Islet of Langerhans (tissue), 1 donor: ENCODE measurements at regions not wholly inside any gene's neighbourhood (a gene's known extent, or its start where the extent isn't known, plus 50 kb on each side); places are given as distances from the start of the nearest gene placed in this dataset.

Source experiments
- FAIRE-seq: peaks from one replicate; lab custom pipeline; 2011; peaks lifted over from hg19 to GRCh38; lab: Jason Lieb, UNC

GRCh38 chr3:106711650-106712049, 665.6 kb upstream of the CCDC54 start:
- FAIRE-seq: no peak

GRCh38 chr3:106714400-106714799, 662.8 kb upstream of the CCDC54 start:
- no peak for FAIRE-seq

- no peak for FAIRE-seq
Observed at GRCh38 chr3:106715286-106715685, 662.0 kb upstream of the CCDC54 start.

- FAIRE-seq: no peak
Observed at GRCh38 chr3:106717178-106717780, 660.0 kb upstream of the CCDC54 start.

GRCh38 chr3:106719077-106719476, 658.2 kb upstream of the CCDC54 start:
- no peak for FAIRE-seq

- FAIRE-seq: no peak
Observed at GRCh38 chr3:106719583-106719982, 657.7 kb upstream of the CCDC54 start.

- no peak for FAIRE-seq
Observed at GRCh38 chr3:106720510-106720909, 656.7 kb upstream of the CCDC54 start.

- FAIRE-seq: no peak
Observed at GRCh38 chr3:106725566-106725965, 651.7 kb upstream of the CCDC54 start.

- no peak for FAIRE-seq
Observed at GRCh38 chr3:106728315-106729098, 648.7 kb upstream of the CCDC54 start.

- FAIRE-seq: no peak
Observed at GRCh38 chr3:106729481-106729880, 647.8 kb upstream of the CCDC54 start.

- no peak for FAIRE-seq
Observed at GRCh38 chr3:106731230-106731629, 646.0 kb upstream of the CCDC54 start.

GRCh38 chr3:106734712-106735111, 642.5 kb upstream of the CCDC54 start:
- FAIRE-seq: no peak

- no peak for FAIRE-seq
Observed at GRCh38 chr3:106737265-106737664, 640.0 kb upstream of the CCDC54 start.

GRCh38 chr3:106740116-106740515, 637.1 kb upstream of the CCDC54 start:
- no peak for FAIRE-seq

GRCh38 chr3:106745344-106746168, 631.7 kb upstream of the CCDC54 start:
- FAIRE-seq: no peak

GRCh38 chr3:106746286-106746685, 631.0 kb upstream of the CCDC54 start:
- FAIRE-seq: no peak

GRCh38 chr3:106748472-106749262, 628.6 kb upstream of the CCDC54 start:
- FAIRE-seq: no peak

- no peak for FAIRE-seq
Observed at GRCh38 chr3:106750092-106750491, 627.1 kb upstream of the CCDC54 start.

GRCh38 chr3:106755336-106755735, 621.9 kb upstream of the CCDC54 start:
- no peak for FAIRE-seq

- no peak for FAIRE-seq
Observed at GRCh38 chr3:106756901-106757300, 620.3 kb upstream of the CCDC54 start.

- FAIRE-seq: no peak
Observed at GRCh38 chr3:106758459-106758858, 618.8 kb upstream of the CCDC54 start.

GRCh38 chr3:106759731-106760130, 617.5 kb upstream of the CCDC54 start:
- no peak for FAIRE-seq
